Esophagus (tissue), 2 donors: ENCODE measurements at regions not wholly inside any gene's neighbourhood (a gene's known extent, or its start where the extent isn't known, plus 50 kb on each side); places are given as distances from the start of the nearest gene placed in this dataset.

Experiments
- H3K27ac ChIP-seq, 2 donors: one replicate each; pipeline ENCODE4 v1.5.1; 2013; ENCODE audit warnings: low read depth in 2 of 2, mild to moderate bottlenecking in 2 of 2, inconsistent platforms in 1 of 2, low read length in 1 of 2, moderate library complexity in 1 of 2
- H3K27me3 ChIP-seq, 2 donors: one replicate each; pipeline ENCODE4 v1.6.1; 2013; ENCODE audit warnings: low read length in 2 of 2, control low read depth in 1 of 2, mild to moderate bottlenecking in 1 of 2; ENCODE audit not compliant: insufficient read depth in 2 of 2, control insufficient read depth in 1 of 2
- H3K36me3 ChIP-seq, 2 donors: one replicate each; pipeline ENCODE4 v1.6.1; 2013; ENCODE audit warnings: low read length in 1 of 2; ENCODE audit not compliant: control insufficient read depth in 2 of 2, insufficient read depth in 2 of 2
- H3K4me1 ChIP-seq, 2 donors: one replicate each; pipeline ENCODE4 v1.6.1; 2013; ENCODE audit warnings: low read length in 1 of 2; ENCODE audit not compliant: control insufficient read depth in 2 of 2, insufficient read depth in 2 of 2
- H3K4me3 ChIP-seq, 2 donors: one replicate each; pipeline ENCODE4 v1.5.1; 2013; ENCODE audit warnings: low read length in 2 of 2, mild to moderate bottlenecking in 2 of 2, low read depth in 1 of 2, moderate library complexity in 1 of 2
- H3K9me3 ChIP-seq, 2 donors: one replicate each; pipeline ENCODE4 v1.6.1; 2013; ENCODE audit warnings: mild to moderate bottlenecking in 2 of 2, low read depth in 1 of 2, low read length in 1 of 2, moderate library complexity in 1 of 2; ENCODE audit not compliant: control insufficient read depth in 2 of 2, insufficient read depth in 1 of 2
- WGBS, 2 donors: extraction: QIAGEN DNeasy Blood & Tissue Kit; methylation state at CpG; one replicate each; pipeline ENCODE4 v1.1.7; 2013; 5-methylcytosine and 5-hydroxymethylcytosine counted together
- donor health status: healthy with polysubstance abuse.
- donor health status: Bipolar disorder and iron deficiency.

DNA sequence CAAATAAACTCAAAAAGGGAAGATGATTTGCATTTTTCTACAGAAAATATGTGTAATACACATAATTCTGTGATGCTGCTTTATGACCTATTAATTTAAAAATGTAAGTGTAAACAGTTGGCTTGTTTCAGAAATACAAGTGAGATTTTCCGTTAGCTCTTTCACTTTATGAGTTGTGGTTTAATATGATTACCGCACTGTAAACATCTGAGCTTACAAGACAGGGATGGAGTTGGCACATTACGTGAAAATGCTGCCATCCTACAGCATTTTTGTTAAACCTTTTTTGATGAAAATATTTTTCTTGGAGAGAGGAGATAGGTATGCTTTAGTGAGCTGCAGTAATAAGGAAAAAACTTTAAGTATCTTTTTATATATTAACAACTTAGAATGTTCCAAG lies 426.8 kb upstream of the ADAMTS5 start:
- 74 to 76% methylated on average over 3 of the region's 3 CpGs for WGBS, 2 donors
- Histone ChIP-seq H3K4me1 (no peaks in the 10 kb centered on the region), H3K36me3 (no peaks in the 10 kb centered on the region), H3K27ac (no peak overlapping the region), H3K4me3 (no peak overlapping the region), H3K27me3 (no peaks in the 10 kb centered on the region), H3K9me3 (no peaks in the 10 kb centered on the region)

- H3K27me3 ChIP-seq = no peaks in the 10 kb centered on the region
- no peaks in the 10 kb centered on the region for H3K9me3 ChIP-seq
- no peaks in the 10 kb centered on the region for H3K36me3 ChIP-seq
- H3K27ac ChIP-seq = no peak overlapping the region
- no peak overlapping the region for H3K4me3 ChIP-seq
- H3K4me1 ChIP-seq = no peaks in the 10 kb centered on the region
- 70 to 74% methylated on average over 2 of the region's 2 CpGs for WGBS, 2 donors
Observed at GRCh38 chr21:27391990-27392389, 425.1 kb upstream of the ADAMTS5 start.

- 77 to 87% methylated on average over 2 of the region's 2 CpGs for WGBS, 2 donors
- Histone ChIP-seq H3K27me3 (no peaks in the 10 kb centered on the region), H3K9me3 (no peaks in the 10 kb centered on the region), H3K4me1 (no peaks in the 10 kb centered on the region), H3K27ac (no peak overlapping the region), H3K4me3 (no peak overlapping the region), H3K36me3 (no peaks in the 10 kb centered on the region)
Observed at GRCh38 chr21:27390384-27390783, 423.5 kb upstream of the ADAMTS5 start.

DNA sequence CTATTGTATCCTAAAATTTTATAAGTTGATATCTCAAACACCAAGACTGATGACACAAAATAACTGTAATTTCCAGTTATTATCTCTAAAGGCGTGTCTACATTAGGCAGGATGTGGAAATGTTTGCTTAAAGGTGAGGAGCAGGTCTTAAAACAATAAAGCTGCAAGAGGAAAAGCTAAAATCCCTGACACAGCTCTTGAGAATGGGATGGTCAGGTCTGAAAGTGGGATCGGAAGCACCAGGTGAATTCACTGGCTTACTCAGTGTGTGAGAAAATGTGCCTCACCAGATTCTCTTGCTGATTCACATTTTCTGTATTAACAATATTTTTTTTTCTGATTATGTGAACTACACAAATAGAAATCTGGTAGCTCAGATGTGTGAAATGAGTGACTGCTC lies 421.9 kb upstream of the ADAMTS5 start:
- no peaks in the 10 kb centered on the region for H3K4me1 ChIP-seq
- H3K27me3 ChIP-seq = no peaks in the 10 kb centered on the region
- 72 to 74% methylated on average over 2 of the region's 2 CpGs for WGBS, 2 donors
- no peaks in the 10 kb centered on the region for H3K36me3 ChIP-seq
- no peak overlapping the region for H3K4me3 ChIP-seq
- H3K9me3 ChIP-seq = peaks cover 0 to 2% of the 10 kb centered on the region in 2 donors
- no peak overlapping the region for H3K27ac ChIP-seq

- no peaks in the 10 kb centered on the region for H3K4me1 ChIP-seq
- 60 to 67% methylated on average over 4 of the region's 4 CpGs for WGBS, 2 donors
- peaks cover 0 to 2% of the 10 kb centered on the region in 2 donors for H3K9me3 ChIP-seq
- no peaks in the 10 kb centered on the region for H3K27me3 ChIP-seq
- H3K36me3 ChIP-seq = no peaks in the 10 kb centered on the region
- H3K27ac ChIP-seq = no peak overlapping the region
- H3K4me3 ChIP-seq = no peak overlapping the region
Observed at GRCh38 chr21:27382404-27382803, 415.5 kb upstream of the ADAMTS5 start.

DNA sequence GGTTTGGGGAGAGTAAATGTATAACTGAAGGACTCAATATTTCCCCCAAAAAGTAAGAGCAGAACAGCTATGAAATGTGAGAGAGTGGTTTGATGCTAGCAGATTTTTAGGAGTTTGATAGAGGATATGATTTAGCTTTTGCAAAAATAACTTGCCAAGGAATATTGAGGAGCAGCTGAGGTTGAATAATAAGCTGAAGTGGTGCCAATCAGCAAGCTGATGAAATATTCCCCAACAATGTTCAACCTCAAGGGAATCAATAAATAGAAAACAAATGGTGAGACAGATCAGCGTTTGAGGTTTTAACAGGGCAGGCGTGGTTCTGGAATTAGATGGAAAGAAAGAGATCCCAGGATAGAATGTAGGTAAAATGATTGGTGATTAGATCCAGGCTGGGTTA lies 413.4 kb upstream of the ADAMTS5 start:
- H3K36me3 ChIP-seq = no peaks in the 10 kb centered on the region
- no peak overlapping the region for H3K27ac ChIP-seq
- peaks cover 0 to 2% of the 10 kb centered on the region in 2 donors for H3K9me3 ChIP-seq
- H3K4me1 ChIP-seq = no peaks in the 10 kb centered on the region
- 67% methylated on average over 2 of the region's 2 CpGs for WGBS, 2 donors
- no peaks in the 10 kb centered on the region for H3K27me3 ChIP-seq
- no peak overlapping the region for H3K4me3 ChIP-seq

- H3K4me1 ChIP-seq = no peaks in the 10 kb centered on the region
Observed at GRCh38 chr21:27379354-27379753, 412.5 kb upstream of the ADAMTS5 start.

DNA sequence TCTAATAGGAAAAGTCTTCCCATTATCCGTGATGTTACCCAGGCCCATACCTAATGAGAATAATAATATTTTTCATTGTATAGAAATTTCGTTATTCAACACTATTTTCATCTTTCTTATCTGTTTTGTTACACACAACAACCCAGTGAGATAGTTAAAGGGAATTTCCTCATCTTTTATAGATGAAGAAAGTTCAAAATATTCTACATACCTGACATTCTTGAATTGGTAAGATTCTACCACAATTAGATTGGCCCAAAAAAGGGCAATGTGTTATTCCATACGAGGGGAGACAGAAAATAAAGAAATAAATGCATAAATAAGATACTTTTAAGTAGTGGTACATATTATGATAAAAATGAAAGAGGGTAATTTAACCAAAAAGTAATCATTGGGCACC lies 405.5 kb upstream of the ADAMTS5 start:
- H3K4me1 ChIP-seq = no peaks in the 10 kb centered on the region
- no peak overlapping the region for H3K4me3 ChIP-seq
- no peaks in the 10 kb centered on the region for H3K36me3 ChIP-seq
- H3K27me3 ChIP-seq = no peaks in the 10 kb centered on the region
- no peak overlapping the region for H3K27ac ChIP-seq
- H3K9me3 ChIP-seq = peaks cover 0 to 3% of the 10 kb centered on the region in 2 donors
- WGBS, 2 donors = 73 to 76% methylated on average over 3 of the region's 3 CpGs

More at GRCh38 chr21:27379354-27379753, 412.5 kb upstream of the ADAMTS5 start:
- WGBS, 2 donors = 40 to 50% methylated on average over 4 of the region's 4 CpGs
- no peaks in the 10 kb centered on the region for H3K27me3 ChIP-seq
- H3K36me3 ChIP-seq = no peaks in the 10 kb centered on the region
- H3K27ac ChIP-seq = no peak overlapping the region
- H3K4me3 ChIP-seq = no peak overlapping the region
- H3K9me3 ChIP-seq = no peaks in the 10 kb centered on the region

DNA sequence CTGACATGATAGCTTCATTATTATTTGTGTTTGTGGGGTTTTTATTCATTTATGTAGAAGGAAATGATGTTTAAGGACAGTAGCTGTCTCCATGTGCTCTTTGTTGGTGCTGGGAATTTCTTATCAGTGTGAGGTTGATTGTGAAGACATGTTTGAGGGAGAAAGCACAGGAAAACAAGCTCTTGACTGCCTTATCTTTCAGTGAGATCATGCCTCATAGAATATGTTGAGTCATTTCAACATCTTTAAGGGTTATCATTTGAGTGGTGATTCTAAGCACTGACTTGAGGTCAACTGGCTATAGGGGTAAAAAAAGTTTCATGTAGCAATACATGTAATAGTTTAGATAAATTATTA lies 405.1 kb upstream of the ADAMTS5 start:
- no peak overlapping the region for H3K27ac ChIP-seq
- no peaks in the 10 kb centered on the region for H3K36me3 ChIP-seq
- H3K4me3 ChIP-seq = no peak overlapping the region
- H3K9me3 ChIP-seq = peaks cover 0 to 3% of the 10 kb centered on the region in 2 donors
- no peaks in the 10 kb centered on the region for H3K4me1 ChIP-seq
- H3K27me3 ChIP-seq = no peaks in the 10 kb centered on the region

- H3K27me3 ChIP-seq = no peaks in the 10 kb centered on the region
- peaks cover 0 to 3% of the 10 kb centered on the region in 2 donors for H3K9me3 ChIP-seq
- no peaks in the 10 kb centered on the region for H3K4me1 ChIP-seq
- no peak overlapping the region for H3K4me3 ChIP-seq
- WGBS, 2 donors = 44 to 49% methylated on average over 5 of the region's 5 CpGs
- H3K36me3 ChIP-seq = no peaks in the 10 kb centered on the region
- no peak overlapping the region for H3K27ac ChIP-seq
Observed at GRCh38 chr21:27371115-27371974, 404.5 kb upstream of the ADAMTS5 start.
